ENCODE measurements at regions not wholly inside any gene's neighbourhood (a gene's known extent, or its start where the extent isn't known, plus 50 kb on each side); places are given as distances from the start of the nearest gene placed in this dataset.

- Histone ChIP-seq H3K4me1 (ENCODE audit: control insufficient read depth, insufficient read depth, low read length) (peaks cover 23% of the 10 kb centered on the region), H3K27ac (ENCODE audit: low read depth, low read length) (no peak overlapping the region), H3K36me3 (ENCODE audit: control insufficient read depth, insufficient read depth, low read length) (no peaks in the 10 kb centered on the region), H3K9me3 (ENCODE audit: control insufficient read depth, insufficient read depth, low read length) (no peaks in the 10 kb centered on the region), H3K27me3 (ENCODE audit: control insufficient read depth, insufficient read depth, low read length) (no peaks in the 10 kb centered on the region), H3K9ac (ENCODE audit: low read depth, low read length) (no peak overlapping the region), H3K4me3 (ENCODE audit: low read depth, low read length) (no peak overlapping the region)
These were observed 53.0 kb upstream of the PRDX6 start for GRCh38 chr1:173424143-173424542.

- Histone ChIP-seq H3K4me3 (ENCODE audit: low read depth, low read length) (no peak overlapping the region), H3K36me3 (ENCODE audit: control insufficient read depth, insufficient read depth, low read length) (no peaks in the 10 kb centered on the region), H3K9me3 (ENCODE audit: control insufficient read depth, insufficient read depth, low read length) (no peaks in the 10 kb centered on the region), H3K4me1 (ENCODE audit: control insufficient read depth, insufficient read depth, low read length) (peaks cover 29% of the 10 kb centered on the region), H3K27ac (ENCODE audit: low read depth, low read length) (no peak overlapping the region), H3K27me3 (ENCODE audit: control insufficient read depth, insufficient read depth, low read length) (no peaks in the 10 kb centered on the region), H3K9ac (ENCODE audit: low read depth, low read length) (no peak overlapping the region)
These were observed 52.2 kb upstream of the PRDX6 start for GRCh38 chr1:173424782-173425407.

GRCh38 chr1:173426057-173426456, 51.1 kb upstream of the PRDX6 start:
- no peak overlapping the region for H3K9ac ChIP-seq (ENCODE audit: low read depth, low read length)
- H3K4me1 ChIP-seq (ENCODE audit: control insufficient read depth, insufficient read depth, low read length): peaks cover 39% of the 10 kb centered on the region
- H3K36me3 ChIP-seq (ENCODE audit: control insufficient read depth, insufficient read depth, low read length): no peaks in the 10 kb centered on the region
- no peaks in the 10 kb centered on the region for H3K27me3 ChIP-seq (ENCODE audit: control insufficient read depth, insufficient read depth, low read length)
- H3K9me3 ChIP-seq (ENCODE audit: control insufficient read depth, insufficient read depth, low read length): no peaks in the 10 kb centered on the region
- H3K27ac ChIP-seq (ENCODE audit: low read depth, low read length): no peak overlapping the region
- no peak overlapping the region for H3K4me3 ChIP-seq (ENCODE audit: low read depth, low read length)

GRCh38 chr1:173427146-173428054, 49.7 kb upstream of the PRDX6 start:
- Histone ChIP-seq H3K4me1 (ENCODE audit: control insufficient read depth, insufficient read depth, low read length) (peaks cover 43% of the 10 kb centered on the region), H3K36me3 (ENCODE audit: control insufficient read depth, insufficient read depth, low read length) (no peaks in the 10 kb centered on the region), H3K9ac (ENCODE audit: low read depth, low read length) (no peak overlapping the region), H3K27ac (ENCODE audit: low read depth, low read length) (no peak overlapping the region), H3K9me3 (ENCODE audit: control insufficient read depth, insufficient read depth, low read length) (no peaks in the 10 kb centered on the region), H3K27me3 (ENCODE audit: control insufficient read depth, insufficient read depth, low read length) (no peaks in the 10 kb centered on the region), H3K4me3 (ENCODE audit: low read depth, low read length) (no peak overlapping the region)
